Uterus (tissue), 3 donors: ENCODE measurements at regions not wholly inside any gene's neighbourhood (a gene's known extent, or its start where the extent isn't known, plus 50 kb on each side); places are given as distances from the start of the nearest gene placed in this dataset.

Source experiments
- DNase-seq, 2 donors: peaks; one replicate each; pipeline ENCODE4 v3.0.0-alpha.2; 2019 to 2020
- H3K27ac ChIP-seq, 2 donors: fragments of 200-600 bp; sonication (generic); 1 replicate in 1 of 2; 2 replicates in 1 of 2; pipeline ENCODE4 v1.5.1; 2016 to 2018
- H3K27me3 ChIP-seq, 2 donors: fragments of 200-600 bp; sonication (generic); one replicate each; pipeline ENCODE4 v1.5.1; 2018 to 2019; ENCODE audit warnings: control low read depth in 1 of 2
- H3K36me3 ChIP-seq, 2 donors: fragments of 200-600 bp; sonication (generic); one replicate each; pipeline ENCODE4 v1.5.1; 2019; ENCODE audit warnings: control low read depth in 1 of 2
- H3K4me1 ChIP-seq, 2 donors: fragments of 200-600 bp; sonication (generic); one replicate each; pipeline ENCODE4 v1.5.1; 2018 to 2019; ENCODE audit warnings: control low read depth in 1 of 2
- H3K4me3 ChIP-seq, 2 donors: fragments of 200-600 bp; sonication (generic); 1 replicate in 1 of 2; 2 replicates in 1 of 2; pipeline ENCODE4 v1.5.1; 2018 to 2019; ENCODE audit warnings: mild to moderate bottlenecking in 1 of 2
- H3K9me3 ChIP-seq, 2 donors: fragments of 200-600 bp; sonication (generic); one replicate each; pipeline ENCODE4 v1.5.1; 2019; ENCODE audit warnings: control low read depth in 1 of 2
- CTCF ChIP-seq, 4 experiments: fragments of 200-600 bp in 2 of 4; fragments of 450-650 bp in 2 of 4; sonication (generic) in 2 of 4; IDR thresholded peaks; one replicate each; pipeline ENCODE4 v1.5.1; 2016 to 2019; ENCODE audit warnings: antibody characterized with exemption in 4 of 4, mild to moderate bottlenecking in 2 of 4, moderate library complexity in 1 of 4
- POLR2A ChIP-seq, 2 donors: fragments of 450-650 bp; IDR thresholded peaks; one replicate each; pipeline ENCODE4 v1.6.1; 2016; ENCODE audit warnings: antibody characterized with exemption in 2 of 2, mild to moderate bottlenecking in 1 of 2, moderate library complexity in 1 of 2
- intact Hi-C: fragments of 100-400 bp; cut with DNase I; formaldehyde crosslinking; loops from one replicate; pipeline ENCODE4 v1.15.1; 2023; ENCODE audit warnings: low total_unique reads
- donor health status: DM: yes; HTN: yes; CAD: no.

- Histone ChIP-seq H3K9me3 (no peaks in the 10 kb centered on the region), H3K36me3 (no peaks in the 10 kb centered on the region), H3K27me3 (no peaks in the 10 kb centered on the region), H3K27ac (no peak overlapping the region), H3K4me1 (no peaks in the 10 kb centered on the region), H3K4me3 (no peak overlapping the region)
- DNase-seq: no peak
- intact Hi-C loops: no loop called here
- TF ChIP-seq CTCF (IDR thresholded peaks at IDR 0.05): no peak
- TF ChIP-seq POLR2A (IDR thresholded peaks at IDR 0.05): no peak
Measured at GRCh38 chr1:30179942-30180543, 543.3 kb downstream of the MATN1 start.

DNA sequence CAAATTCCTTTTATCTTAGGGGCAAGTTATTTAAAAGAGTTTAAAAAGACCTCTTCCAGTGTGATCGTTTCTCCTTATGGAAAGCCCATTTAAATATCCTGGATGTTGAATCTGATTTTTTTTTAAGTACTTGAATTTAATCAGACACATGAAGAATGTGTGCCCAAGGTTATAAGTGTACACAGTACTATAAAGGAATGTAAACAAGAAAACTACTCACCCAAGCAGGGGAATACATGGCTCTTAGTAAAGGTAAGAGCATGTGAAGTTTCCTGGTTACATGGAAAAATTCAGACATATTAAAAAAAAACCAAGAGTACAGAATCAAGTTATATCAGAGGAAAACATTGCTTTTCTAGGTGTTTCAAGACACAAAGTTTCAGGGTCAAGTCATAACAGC lies 546.9 kb downstream of the MATN1 start:
- no peak for TF ChIP-seq CTCF (IDR thresholded peaks at IDR 0.05)
- no peak for TF ChIP-seq POLR2A (IDR thresholded peaks at IDR 0.05)
- intact Hi-C loops: no loop called here
- no peaks in the 10 kb centered on the region for H3K9me3 ChIP-seq
- no peak overlapping the region for H3K27ac ChIP-seq
- H3K36me3 ChIP-seq: no peaks in the 10 kb centered on the region
- no peak for DNase-seq
- H3K4me1 ChIP-seq: no peaks in the 10 kb centered on the region
- no peak overlapping the region for H3K4me3 ChIP-seq
- H3K27me3 ChIP-seq: no peaks in the 10 kb centered on the region

- intact Hi-C loops: no loop called here
- DNase-seq: no peak
- Histone ChIP-seq H3K4me1 (no peaks in the 10 kb centered on the region), H3K9me3 (no peaks in the 10 kb centered on the region), H3K4me3 (no peak overlapping the region), H3K27ac (no peak overlapping the region), H3K27me3 (no peaks in the 10 kb centered on the region), H3K36me3 (no peaks in the 10 kb centered on the region)
- TF ChIP-seq CTCF (IDR thresholded peaks at IDR 0.05) (no peak), POLR2A (IDR thresholded peaks at IDR 0.05) (no peak)
Measured at GRCh38 chr1:30174499-30174898, 548.9 kb downstream of the MATN1 start.

GRCh38 chr1:30173560-30173959 lies 549.8 kb downstream of the MATN1 start:
- Histone ChIP-seq H3K27ac (no peak overlapping the region), H3K4me1 (no peaks in the 10 kb centered on the region), H3K4me3 (no peak overlapping the region), H3K36me3 (no peaks in the 10 kb centered on the region), H3K27me3 (no peaks in the 10 kb centered on the region), H3K9me3 (no peaks in the 10 kb centered on the region)
- no peak for TF ChIP-seq CTCF (IDR thresholded peaks at IDR 0.05)
- TF ChIP-seq POLR2A (IDR thresholded peaks at IDR 0.05): no peak
- no peak for DNase-seq
- intact Hi-C loops: no loop called here

DNA sequence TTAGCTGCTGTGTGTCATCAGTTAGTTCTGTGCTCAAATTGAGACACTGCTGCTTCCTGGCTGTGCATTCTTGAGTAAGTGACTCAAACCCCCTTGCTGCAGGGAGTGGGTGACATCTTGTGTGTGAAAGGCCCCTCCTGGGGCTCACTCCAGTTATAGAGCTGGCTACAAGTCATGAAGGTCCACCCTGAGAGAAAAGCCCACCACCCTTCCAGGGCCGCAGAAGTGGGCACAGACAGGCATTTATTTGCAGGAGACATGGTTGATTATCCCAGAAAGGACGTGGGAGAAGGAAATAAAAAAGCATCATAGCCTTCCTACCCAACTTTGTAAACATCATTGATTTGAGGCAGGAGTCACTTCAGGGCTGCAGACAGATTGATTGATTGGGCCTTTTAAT lies 550.6 kb downstream of the MATN1 start:
- Histone ChIP-seq H3K9me3 (no peaks in the 10 kb centered on the region), H3K36me3 (no peaks in the 10 kb centered on the region), H3K4me1 (no peaks in the 10 kb centered on the region), H3K4me3 (no peak overlapping the region), H3K27me3 (no peaks in the 10 kb centered on the region), H3K27ac (no peak overlapping the region)
- TF ChIP-seq CTCF (IDR thresholded peaks at IDR 0.05) (no peak), POLR2A (IDR thresholded peaks at IDR 0.05) (no peak)
- intact Hi-C loops: no loop called here
- no peak for DNase-seq
